ENCODE measurements at regions not wholly inside any gene's neighbourhood (a gene's known extent, or its start where the extent isn't known, plus 50 kb on each side); places are given as distances from the start of the nearest gene placed in this dataset.

DNA sequence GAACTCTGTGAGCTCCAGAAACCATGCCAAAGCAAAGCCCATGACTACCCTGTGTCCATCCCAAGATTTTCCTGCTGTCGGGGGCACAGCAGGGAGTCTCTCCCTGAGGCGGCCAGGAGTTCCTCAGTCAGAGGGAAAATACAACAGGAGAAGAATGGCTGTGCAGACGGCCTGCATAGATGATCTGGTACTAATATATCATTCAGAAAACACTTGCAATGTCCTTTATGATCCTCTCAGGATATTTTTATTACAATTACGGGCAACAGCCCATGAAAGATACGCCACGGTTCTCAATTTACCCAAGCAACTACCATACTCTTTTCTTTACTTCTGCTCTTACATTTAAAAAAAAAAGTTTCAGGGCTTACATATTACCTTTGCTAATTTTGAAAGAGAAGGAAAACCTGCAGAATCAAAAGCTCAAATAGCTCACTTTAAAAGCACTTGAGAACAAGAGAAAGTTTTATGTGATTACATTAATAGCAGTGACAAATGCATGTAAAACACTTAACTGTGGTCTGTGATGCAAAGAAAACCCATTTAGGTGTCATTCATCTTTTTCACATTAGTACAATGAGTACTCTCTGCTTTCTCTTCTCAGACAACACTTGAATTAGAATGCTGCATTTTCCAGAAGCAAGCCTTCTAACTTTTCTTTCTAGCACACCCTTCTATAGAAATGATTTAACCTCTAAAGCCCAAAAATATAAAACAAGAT lies 460.8 kb downstream of the KLF5 start:
- FAIRE-seq, result no peak
- TF ChIP-seq CTCF (IDR thresholded peaks at IDR 0.05; ENCODE audit: insufficient read depth, missing control alignments), result no peak
- no peak for DNase-seq (ENCODE audit: insufficient read length, low spot score)

DNA sequence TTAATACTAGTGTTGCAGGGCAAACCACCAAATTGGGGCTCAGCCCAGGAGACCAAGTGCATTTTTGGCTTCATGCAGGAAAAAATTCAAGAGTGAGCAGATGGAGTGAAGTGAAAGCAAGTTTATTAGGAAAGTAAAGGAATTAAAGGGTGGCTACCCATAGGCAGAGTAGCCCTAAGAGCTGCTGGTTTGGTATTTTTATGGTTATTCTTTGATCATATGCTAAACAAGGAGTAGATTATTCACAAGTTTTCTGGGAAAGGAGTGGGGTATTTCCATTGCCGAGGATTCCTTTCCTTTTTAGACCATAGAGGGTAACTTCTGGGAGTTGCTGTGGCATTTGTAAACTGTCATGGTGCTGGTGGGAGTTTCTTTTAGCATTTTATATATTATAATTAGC lies 459.0 kb downstream of the KLF5 start:
- FAIRE-seq (no peak), DNase-seq (ENCODE audit: insufficient read length, low spot score) (no peak)
- no peak for TF ChIP-seq CTCF (IDR thresholded peaks at IDR 0.05; ENCODE audit: insufficient read depth, missing control alignments)

DNA sequence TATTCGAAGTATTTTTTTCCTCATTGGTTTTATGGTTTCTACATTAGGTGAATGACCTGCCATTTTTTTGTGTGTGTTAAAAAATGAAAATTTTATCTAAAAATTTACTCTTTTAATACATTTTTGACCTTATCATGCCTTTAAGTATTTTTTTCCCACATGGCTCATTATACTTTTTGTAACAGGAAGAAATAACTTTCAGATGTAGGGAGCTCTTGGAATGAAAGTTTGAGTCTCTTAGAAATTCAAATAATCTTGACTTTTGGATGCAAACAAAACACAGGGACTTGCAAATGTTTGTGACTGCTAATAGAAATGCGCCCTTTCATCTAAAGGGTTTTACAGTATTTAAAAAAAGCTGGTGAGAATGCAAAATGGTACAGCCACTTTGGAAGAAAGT lies 457.9 kb downstream of the KLF5 start:
- no peak for DNase-seq (ENCODE audit: insufficient read length, low spot score)
- TF ChIP-seq CTCF (IDR thresholded peaks at IDR 0.05; ENCODE audit: insufficient read depth, missing control alignments), result no peak
- no peak for FAIRE-seq

DNA sequence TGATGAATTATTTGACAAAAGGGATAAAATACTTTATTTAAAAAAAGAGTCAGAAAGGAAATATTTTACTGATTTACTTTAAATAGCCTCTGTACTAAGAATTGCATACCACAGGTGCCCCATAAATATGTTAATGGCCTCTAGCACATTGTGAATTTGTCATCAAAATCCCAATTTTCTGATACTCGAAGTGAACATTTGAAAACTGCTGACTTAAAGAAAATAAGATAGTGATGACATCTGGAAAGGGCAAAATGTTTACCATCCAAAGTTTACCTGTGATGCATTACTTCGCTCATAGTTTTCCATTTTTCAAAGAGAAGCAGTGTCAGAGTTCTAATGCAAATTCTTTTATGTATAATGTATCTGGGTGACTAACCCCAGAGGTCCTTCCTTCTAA lies 455.4 kb downstream of the KLF5 start:
- no peak for FAIRE-seq
- DNase-seq (ENCODE audit: insufficient read length, low spot score), result no peak
- no peak for TF ChIP-seq CTCF (IDR thresholded peaks at IDR 0.05; ENCODE audit: insufficient read depth, missing control alignments)

- TF ChIP-seq CTCF (IDR thresholded peaks at IDR 0.05; ENCODE audit: insufficient read depth, missing control alignments), result no peak
Measured at GRCh38 chr13:73513751-73514150, 454.9 kb downstream of the KLF5 start.

DNA sequence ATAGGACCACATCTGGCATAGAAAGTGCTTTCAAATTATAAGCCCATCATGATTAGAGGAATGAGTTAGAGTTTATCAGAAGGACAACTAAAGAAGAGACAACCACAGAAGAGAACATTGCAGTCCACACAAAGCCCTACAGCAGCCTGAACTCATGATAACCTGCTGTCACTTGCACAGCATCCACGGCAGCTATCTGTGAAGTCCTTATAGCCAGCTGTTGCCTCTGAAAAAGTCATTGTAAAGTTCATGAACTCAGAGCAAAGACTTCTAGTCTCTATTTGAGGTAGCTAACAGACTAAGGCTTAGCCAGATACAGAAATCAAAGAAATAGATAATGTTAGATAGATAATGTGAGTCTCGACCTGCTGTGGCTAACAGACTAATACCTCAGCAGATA lies 450.0 kb downstream of the KLF5 start:
- no peak for DNase-seq (ENCODE audit: insufficient read length, low spot score)
- TF ChIP-seq CTCF (IDR thresholded peaks at IDR 0.05; ENCODE audit: insufficient read depth, missing control alignments), result no peak
- FAIRE-seq, result no peak

More at GRCh38 chr13:73513751-73514150, 454.9 kb downstream of the KLF5 start:
- DNase-seq (ENCODE audit: insufficient read length, low spot score) (no peak), FAIRE-seq (no peak)

DNA sequence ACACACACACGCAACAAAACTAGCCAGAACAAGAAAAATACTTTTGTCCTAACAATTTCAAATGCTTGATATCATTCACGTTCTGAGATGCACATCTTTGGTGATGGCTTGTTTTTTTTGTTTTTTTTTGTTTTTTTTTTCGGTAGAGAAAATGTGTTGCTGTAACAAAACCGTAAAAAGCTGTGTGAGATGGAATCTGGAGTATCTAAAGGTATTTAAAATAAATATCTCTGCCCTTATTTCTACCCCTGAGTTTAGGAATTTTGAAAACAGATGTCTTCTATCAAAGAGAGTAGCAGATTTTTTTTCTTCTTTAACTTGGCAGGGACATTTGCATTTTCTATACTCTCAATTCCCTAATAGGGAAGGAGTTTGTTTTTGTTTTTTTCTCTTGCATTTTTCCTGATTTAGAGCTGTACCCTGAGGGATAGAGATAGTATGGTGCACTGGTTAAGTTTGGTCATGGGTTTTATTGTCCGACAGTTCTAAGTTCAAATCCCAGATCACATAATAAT lies 446.6 kb downstream of the KLF5 start:
- no peak for DNase-seq (ENCODE audit: insufficient read length, low spot score)
- TF ChIP-seq CTCF (IDR thresholded peaks at IDR 0.05; ENCODE audit: insufficient read depth, missing control alignments), result no peak
- FAIRE-seq, result no peak

Measured in D721Med (cell line).